WTC11 (cell line): ENCODE measurements at regions not wholly inside any gene's neighbourhood (a gene's known extent, or its start where the extent isn't known, plus 50 kb on each side); places are given as distances from the start of the nearest gene placed in this dataset.

Experiments used
- ATAC-seq: fragments of 200-7000 bp; cut with Tn5 transposase; 2 replicates; pipeline ENCODE4 v1.10.0; 2021; ENCODE audit warnings: mild to moderate bottlenecking, moderate library complexity
- CTCF ChIA-PET: fragments of 300-600 bp; sonication (Branson Sonifier 250); formaldehyde crosslinking; loops from one replicate; lab custom pipeline; 2021; ENCODE audit warnings: antibody characterized with exemption; lab: Charles Lee
- POLR2A ChIA-PET: fragments of 350-600 bp; sonication (Branson Sonifier 250); formaldehyde crosslinking; loops from one replicate; lab custom pipeline; 2021; ENCODE audit warnings: antibody characterized with exemption; lab: Charles Lee
- DNase-seq: peaks from one replicate; pipeline ENCODE4 v3.0.0; 2021; ENCODE audit warnings: low spot score
- H3K27ac Mint-ChIP-seq: 2 replicates; pipeline ENCODE4 v1.8.0; 2021; ENCODE audit warnings: mixed read lengths
- H3K27me3 Mint-ChIP-seq: 2 replicates; pipeline ENCODE4 v1.8.0; 2021; ENCODE audit warnings: low read depth, mild to moderate bottlenecking, moderate library complexity, mixed read lengths
- H3K36me3 Mint-ChIP-seq: 2 replicates; pipeline ENCODE4 v1.8.0; 2021; ENCODE audit warnings: mixed read lengths
- H3K4me1 Mint-ChIP-seq: 2 replicates; pipeline ENCODE4 v1.8.0; 2022; ENCODE audit warnings: mixed read lengths
- H3K4me3 Mint-ChIP-seq: 2 replicates; pipeline ENCODE4 v1.8.0; 2021; ENCODE audit warnings: mild to moderate bottlenecking, moderate library complexity, mixed read lengths
- H3K9me3 Mint-ChIP-seq: 2 replicates; pipeline ENCODE4 v1.8.0; 2021; ENCODE audit warnings: mixed read lengths
- AR ChIP-seq: fragments of 250-450 bp; sonication (Bioruptor Pico); IDR thresholded peaks from 2 replicates; pipeline ENCODE4 v1.9.0; 2021; ENCODE audit warnings: mild to moderate bottlenecking
- CBFB ChIP-seq: sonication (generic); formaldehyde crosslinking; IDR thresholded peaks from 2 replicates; pipeline ENCODE4 v1.8.1; 2022; ENCODE audit warnings: mild to moderate bottlenecking, low read depth, missing genetic modification reagents
- CDX4 ChIP-seq: fragments of 250-450 bp; sonication (Bioruptor Pico); IDR thresholded peaks from 2 replicates; pipeline ENCODE4 v1.9.0; 2021; ENCODE audit warnings: moderate library complexity, mild to moderate bottlenecking, inconsistent platforms, borderline replicate concordance
- CREB1 ChIP-seq: sonication (generic); formaldehyde crosslinking; IDR thresholded peaks from 2 replicates; pipeline ENCODE4 v1.8.0; 2023; ENCODE audit warnings: mild to moderate bottlenecking, missing genetic modification reagents
- CREM ChIP-seq: sonication (generic); formaldehyde crosslinking; IDR thresholded peaks from 2 replicates; pipeline ENCODE4 v1.8.1; 2022; ENCODE audit warnings: mild to moderate bottlenecking, missing genetic modification reagents, moderate library complexity
- ESRRA ChIP-seq: sonication (generic); formaldehyde crosslinking; IDR thresholded peaks from 2 replicates; pipeline ENCODE4 v1.8.1; 2022; ENCODE audit warnings: mild to moderate bottlenecking, missing genetic modification reagents, borderline replicate concordance
- ETV6 ChIP-seq: sonication (generic); formaldehyde crosslinking; IDR thresholded peaks from 2 replicates; pipeline ENCODE4 v1.8.1; 2022; ENCODE audit warnings: mild to moderate bottlenecking, missing genetic modification reagents
- FOXP1 ChIP-seq: sonication (generic); formaldehyde crosslinking; IDR thresholded peaks from 2 replicates; pipeline ENCODE4 v1.8.0; 2022; ENCODE audit warnings: missing genetic modification reagents, mild to moderate bottlenecking, moderate library complexity, borderline replicate concordance
- GABPB1 ChIP-seq: sonication (generic); formaldehyde crosslinking; IDR thresholded peaks from 2 replicates; pipeline ENCODE4 v1.8.1; 2023; ENCODE audit warnings: mild to moderate bottlenecking, missing genetic modification reagents
- GRHL2 ChIP-seq: fragments of 250-450 bp; sonication (Bioruptor Pico); IDR thresholded peaks from 2 replicates; pipeline ENCODE4 v1.8.0; 2022; ENCODE audit warnings: mild to moderate bottlenecking, moderate library complexity; ENCODE audit not compliant: insufficient replicate concordance, severe bottlenecking
- HMGXB4 ChIP-seq: sonication (generic); formaldehyde crosslinking; IDR thresholded peaks from 2 replicates; pipeline ENCODE4 v1.8.1; 2023; ENCODE audit warnings: mild to moderate bottlenecking, moderate library complexity, missing genetic modification reagents
- IRF1 ChIP-seq: sonication (generic); formaldehyde crosslinking; IDR thresholded peaks from 2 replicates; pipeline ENCODE4 v1.8.0; 2023; ENCODE audit warnings: missing genetic modification reagents
- JAZF1 ChIP-seq: fragments of 250-450 bp; sonication (Bioruptor Pico); IDR thresholded peaks from 2 replicates; pipeline ENCODE4 v1.9.0; 2021; ENCODE audit warnings: moderate library complexity, mild to moderate bottlenecking, inconsistent platforms
- MLX ChIP-seq: sonication (generic); formaldehyde crosslinking; IDR thresholded peaks from 2 replicates; pipeline ENCODE4 v1.8.1; 2023; ENCODE audit warnings: mild to moderate bottlenecking, missing genetic modification reagents, moderate library complexity
- NFE2L1 ChIP-seq: sonication (generic); formaldehyde crosslinking; IDR thresholded peaks from 2 replicates; pipeline ENCODE4 v1.8.1; 2023; ENCODE audit warnings: missing genetic modification reagents
- NFYB ChIP-seq: sonication (generic); formaldehyde crosslinking; conservative IDR thresholded peaks from 2 replicates; pipeline ENCODE4 v1.8.0; 2022; ENCODE audit warnings: low read depth, missing genetic modification reagents
- PRRX2 ChIP-seq: fragments of 250-450 bp; sonication (Bioruptor Pico); IDR thresholded peaks from 2 replicates; pipeline ENCODE4 v1.8.0; 2021; ENCODE audit warnings: mild to moderate bottlenecking
- SMAD3 ChIP-seq: sonication (generic); formaldehyde crosslinking; IDR thresholded peaks from 2 replicates; pipeline ENCODE4 v1.8.0; 2022; ENCODE audit warnings: missing genetic modification reagents, mild to moderate bottlenecking, borderline replicate concordance
- TP53 ChIP-seq: sonication (generic); formaldehyde crosslinking; IDR thresholded peaks from 2 replicates; pipeline ENCODE4 v1.8.1; 2023; ENCODE audit warnings: mild to moderate bottlenecking, missing genetic modification reagents
- ZNF121 ChIP-seq: sonication (generic); formaldehyde crosslinking; IDR thresholded peaks from 2 replicates; pipeline ENCODE4 v1.8.0; 2023; ENCODE audit warnings: missing genetic modification reagents
- ZNF219 ChIP-seq: sonication (generic); formaldehyde crosslinking; IDR thresholded peaks from 2 replicates; pipeline ENCODE4 v1.8.0; 2023; ENCODE audit warnings: missing genetic modification reagents, mild to moderate bottlenecking, borderline replicate concordance
- ZNF232 ChIP-seq: sonication (generic); formaldehyde crosslinking; IDR thresholded peaks from 2 replicates; pipeline ENCODE4 v1.8.0; 2022; ENCODE audit warnings: mild to moderate bottlenecking, missing genetic modification reagents
- ZNF317 ChIP-seq: sonication (generic); formaldehyde crosslinking; IDR thresholded peaks from 2 replicates; pipeline ENCODE4 v1.8.1; 2023; ENCODE audit warnings: low read depth, mild to moderate bottlenecking, moderate library complexity, missing genetic modification reagents, borderline replicate concordance
- ZNF416 ChIP-seq: fragments of 250-450 bp; sonication (Bioruptor Pico); IDR thresholded peaks from 2 replicates; pipeline ENCODE4 v1.9.0; 2021; ENCODE audit warnings: mild to moderate bottlenecking, inconsistent platforms

- DNase-seq (no peak), ATAC-seq (no peak)
- POLR2A ChIA-PET = no interaction called here
- H3K27ac Mint-ChIP-seq = no peak overlapping the region
- peaks cover 10% of the 10 kb centered on the region for H3K9me3 Mint-ChIP-seq
- peaks cover 8% of the 10 kb centered on the region for H3K27me3 Mint-ChIP-seq
- no peaks in the 10 kb centered on the region for H3K36me3 Mint-ChIP-seq
- CTCF ChIA-PET = interaction anchor here (1.0 kb wide), 1 partner anchor 88 kb away, joined by 3 read pairs; no protein-coding TSS in a partner anchor
- no peak overlapping the region for H3K4me3 Mint-ChIP-seq
- H3K4me1 Mint-ChIP-seq = peaks cover 16% of the 10 kb centered on the region
- TF ChIP-seq AR = no peak
- no peak for TF ChIP-seq GABPB1 (CRISPR knock-in tag)
- TF ChIP-seq FOXP1 (CRISPR knock-in tag) = no peak
- TF ChIP-seq HMGXB4 (CRISPR knock-in tag) = no peak
- no peak for TF ChIP-seq CBFB (CRISPR knock-in tag)
- TF ChIP-seq IRF1 (CRISPR knock-in tag) = no peak
- TF ChIP-seq SMAD3 (CRISPR knock-in tag) = no peak
- no peak for TF ChIP-seq CREM (CRISPR knock-in tag)
- TF ChIP-seq ESRRA (CRISPR knock-in tag) = no peak
- no peak for TF ChIP-seq CDX4 (CRISPR knock-in tag)
- no peak for TF ChIP-seq ZNF416 (CRISPR knock-in tag)
- TF ChIP-seq ZNF232 (CRISPR knock-in tag) = no peak
- no peak for TF ChIP-seq ETV6 (CRISPR knock-in tag)
- no peak for TF ChIP-seq MLX (CRISPR knock-in tag)
- no peak for TF ChIP-seq ZNF121 (CRISPR knock-in tag)
Measured at GRCh38 chr6:43974643-43975230, 152.5 kb downstream of the MRPL14 start.

- H3K27me3 Mint-ChIP-seq = peaks cover 8% of the 10 kb centered on the region
- no peaks in the 10 kb centered on the region for H3K36me3 Mint-ChIP-seq
- DNase-seq (no peak), ATAC-seq (no peak)
- no peak for TF ChIP-seq GRHL2
- no peak for TF ChIP-seq NFE2L1 (CRISPR knock-in tag)
- no peak for TF ChIP-seq NFYB (CRISPR knock-in tag)
- no peak for TF ChIP-seq TP53 (CRISPR knock-in tag)
- no peak for TF ChIP-seq JAZF1 (CRISPR knock-in tag)
- no peak for TF ChIP-seq CREB1
- no peak for TF ChIP-seq ZNF219 (CRISPR knock-in tag)
- TF ChIP-seq PRRX2 (CRISPR knock-in tag) = no peak
- no peak for TF ChIP-seq ZNF317 (CRISPR knock-in tag)
- peaks cover 18% of the 10 kb centered on the region for H3K4me1 Mint-ChIP-seq
- ChIA-PET POLR2A (interaction anchor here (0.6 kb wide), 1 partner anchor 36 kb away, joined by 3 read pairs; no protein-coding TSS in a partner anchor), CTCF (interaction anchor here (0.9 to 1.6 kb wide), 5 partner anchors 13 to 105 kb away, joined by 3 to 6 read pairs (median 5); no protein-coding TSS in a partner anchor)
- no peak overlapping the region for H3K27ac Mint-ChIP-seq
- peaks cover 10% of the 10 kb centered on the region for H3K9me3 Mint-ChIP-seq
- no peak overlapping the region for H3K4me3 Mint-ChIP-seq
Measured at GRCh38 chr6:43973357-43973756, 153.9 kb downstream of the MRPL14 start.
